GM13977 (cell line): ENCODE measurements at regions not wholly inside any gene's neighbourhood (a gene's known extent, or its start where the extent isn't known, plus 50 kb on each side); places are given as distances from the start of the nearest gene placed in this dataset.

Experiments used
- DNase-seq: peaks from one replicate; pipeline ENCODE4 v3.0.0; 2012; ENCODE audit warnings: low spot score
- in situ Hi-C: fragments of 300-500 bp; cut with MboI; formaldehyde crosslinking; loops from one replicate; pipeline ENCODE4 v1.12.0; 2022; ENCODE audit warnings: low sequenced_read_pairs, low pct_unique_long_range_greater_than_20kb, mixed read lengths, inconsistent platforms; ENCODE audit not compliant: unreplicated experiment
- TF ChIP-seq, protein P1 (sequence below): IDR thresholded peaks from 2 replicates; pipeline ENCODE4 v1.5.1; 2012; ENCODE audit warnings: mild to moderate bottlenecking, control low read depth; ENCODE audit not compliant: insufficient read depth; ENCODE audit errors: extremely low read depth, missing control alignments

DNA sequence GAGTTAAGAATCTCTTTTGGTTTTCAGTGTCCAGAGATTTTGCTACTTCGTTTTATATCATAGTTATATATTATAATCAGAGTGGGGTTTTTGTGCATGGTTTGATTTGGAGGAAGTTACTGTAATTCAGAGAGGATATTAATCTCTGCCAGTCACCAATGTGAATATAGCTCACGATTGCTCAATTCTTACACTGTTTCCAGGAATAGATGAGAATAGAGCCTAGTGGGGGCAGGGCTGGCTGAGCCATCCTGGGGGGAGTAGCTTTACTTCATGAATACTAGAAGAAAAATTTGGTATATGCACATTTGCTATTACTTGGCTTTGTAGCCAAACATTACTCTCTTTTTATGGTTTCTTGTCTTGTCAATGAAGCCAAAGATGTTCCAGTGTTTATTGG lies 60.9 kb upstream of the TRPC3 start:
- in situ Hi-C loops: no loop called here
- DNase-seq: no peak

DNA sequence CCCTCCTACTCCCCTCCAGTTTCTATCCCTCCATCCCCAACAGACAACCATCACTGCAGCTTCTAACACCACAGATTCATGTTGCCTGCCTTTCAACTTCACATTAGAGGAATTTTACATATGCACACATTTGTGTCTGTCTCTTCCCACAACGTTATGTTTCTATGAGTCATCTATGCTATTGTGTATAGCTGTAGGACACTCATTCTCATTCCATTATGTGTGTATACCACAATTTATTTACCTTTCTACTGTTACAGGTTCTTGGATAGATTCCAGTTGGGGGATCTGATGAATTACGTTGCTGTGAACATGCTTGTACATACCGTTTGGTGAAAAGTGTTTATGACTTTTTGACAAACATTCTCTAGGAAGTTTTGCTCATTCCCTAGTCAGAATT lies 58.8 kb upstream of the TRPC3 start:
- no peak for DNase-seq
- in situ Hi-C loops: no loop called here
- TF ChIP-seq, protein P1, sequence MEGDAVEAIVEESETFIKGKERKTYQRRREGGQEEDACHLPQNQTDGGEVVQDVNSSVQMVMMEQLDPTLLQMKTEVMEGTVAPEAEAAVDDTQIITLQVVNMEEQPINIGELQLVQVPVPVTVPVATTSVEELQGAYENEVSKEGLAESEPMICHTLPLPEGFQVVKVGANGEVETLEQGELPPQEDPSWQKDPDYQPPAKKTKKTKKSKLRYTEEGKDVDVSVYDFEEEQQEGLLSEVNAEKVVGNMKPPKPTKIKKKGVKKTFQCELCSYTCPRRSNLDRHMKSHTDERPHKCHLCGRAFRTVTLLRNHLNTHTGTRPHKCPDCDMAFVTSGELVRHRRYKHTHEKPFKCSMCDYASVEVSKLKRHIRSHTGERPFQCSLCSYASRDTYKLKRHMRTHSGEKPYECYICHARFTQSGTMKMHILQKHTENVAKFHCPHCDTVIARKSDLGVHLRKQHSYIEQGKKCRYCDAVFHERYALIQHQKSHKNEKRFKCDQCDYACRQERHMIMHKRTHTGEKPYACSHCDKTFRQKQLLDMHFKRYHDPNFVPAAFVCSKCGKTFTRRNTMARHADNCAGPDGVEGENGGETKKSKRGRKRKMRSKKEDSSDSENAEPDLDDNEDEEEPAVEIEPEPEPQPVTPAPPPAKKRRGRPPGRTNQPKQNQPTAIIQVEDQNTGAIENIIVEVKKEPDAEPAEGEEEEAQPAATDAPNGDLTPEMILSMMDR: no peak

More for the DNA sequence above, 60.9 kb upstream of the TRPC3 start:
- TF ChIP-seq, protein P1: no peak

DNA sequence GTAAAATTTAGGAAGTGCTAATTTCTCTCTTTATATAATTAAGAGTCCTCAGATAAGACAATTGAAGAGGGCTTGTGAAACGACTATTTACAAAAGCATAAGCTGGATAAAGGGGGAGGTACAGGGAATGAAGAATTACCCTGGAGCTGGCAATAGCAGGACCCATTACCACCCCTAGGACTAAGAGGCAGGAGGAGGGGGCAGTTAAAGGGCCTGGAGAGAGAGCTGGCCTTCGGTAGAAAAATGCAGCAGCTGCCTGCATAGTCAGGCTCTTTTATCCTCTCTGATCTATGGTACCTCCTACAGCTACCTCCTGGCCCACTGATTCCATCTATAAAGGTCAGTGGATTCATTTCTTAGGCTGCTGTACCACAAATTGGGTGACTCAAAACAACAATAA lies 57.7 kb upstream of the TRPC3 start:
- DNase-seq: no peak
- in situ Hi-C loops: no loop called here

DNA sequence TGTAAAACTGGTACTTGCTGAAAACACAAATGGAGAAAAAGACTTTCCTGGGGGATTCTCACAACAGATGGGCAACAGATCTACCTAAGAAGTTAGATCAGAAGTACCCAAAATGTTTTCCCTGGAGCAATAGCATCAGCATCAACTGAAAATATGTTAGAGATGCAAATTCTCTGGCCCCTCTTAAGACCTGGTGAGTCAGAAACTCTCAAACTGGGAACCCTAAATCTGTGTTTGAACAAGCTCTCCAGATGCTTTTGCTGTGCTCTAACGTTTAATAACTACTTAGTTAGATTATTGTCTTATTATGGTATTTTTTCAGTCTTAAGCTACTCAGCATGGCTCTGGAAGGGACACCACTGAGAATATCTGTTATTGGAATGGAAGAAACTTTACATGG lies 55.2 kb upstream of the TRPC3 start:
- DNase-seq: no peak
- in situ Hi-C loops: no loop called here
- TF ChIP-seq, protein P1: no peak

More for the DNA sequence above, 57.7 kb upstream of the TRPC3 start:
- TF ChIP-seq, protein P1: no peak

DNA sequence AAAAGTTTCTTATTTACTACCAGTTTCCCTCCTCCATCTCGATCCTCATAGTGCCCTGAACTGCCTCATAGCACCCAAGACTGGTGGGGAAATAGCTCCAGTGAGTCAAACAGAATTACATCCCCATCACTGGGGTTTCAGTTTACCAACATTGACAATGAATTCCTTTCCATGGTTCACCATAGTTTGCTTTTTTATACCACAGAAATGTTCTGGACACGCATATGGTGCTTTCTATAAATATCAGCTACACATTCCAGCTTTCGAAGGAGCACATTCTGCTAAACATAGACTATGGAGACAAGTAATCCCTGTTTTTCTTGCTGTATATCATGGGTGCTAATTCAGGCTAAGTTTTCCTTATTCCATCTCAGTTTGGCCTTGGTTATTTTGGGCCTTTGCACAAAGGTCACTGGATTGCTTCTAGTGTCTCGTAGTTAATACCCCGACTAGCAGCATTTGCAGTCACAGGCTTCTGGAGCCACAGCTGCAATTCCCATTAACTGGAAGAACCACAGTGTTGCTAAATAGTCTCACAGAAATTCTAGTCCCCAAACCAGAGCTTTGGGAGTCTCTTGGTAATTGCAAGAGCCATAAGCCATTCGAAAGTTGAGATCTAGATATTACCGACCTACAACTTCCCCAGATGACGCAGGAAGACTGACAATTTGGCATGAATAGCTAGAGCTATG lies 53.4 kb upstream of the TRPC3 start:
- no peak for DNase-seq
- TF ChIP-seq, protein P1: no peak
- in situ Hi-C loops: no loop called here

DNA sequence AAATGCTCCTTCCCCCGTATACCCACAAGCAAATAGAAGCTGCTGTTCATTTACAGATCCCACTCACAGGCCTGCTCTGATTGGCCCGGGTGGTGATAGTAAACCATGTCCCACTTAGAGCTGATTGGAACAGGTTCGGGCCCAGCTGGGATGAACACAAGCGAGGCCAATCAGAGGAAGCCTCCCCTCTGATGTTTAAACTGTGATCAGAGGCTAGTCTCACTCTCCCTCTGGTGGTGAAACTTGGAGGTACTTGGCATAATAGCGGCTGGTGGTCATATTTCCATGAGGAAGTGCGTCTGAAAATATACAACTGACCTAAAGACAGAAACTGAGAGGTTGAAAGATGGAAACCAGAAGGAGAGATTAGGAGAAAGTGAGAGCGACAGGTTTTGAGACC lies 51.5 kb upstream of the TRPC3 start:
- DNase-seq: peak; percentile 9
- in situ Hi-C loops: no loop called here
- TF ChIP-seq, protein P1: peak; percentile 39
